Endodermal cell (in vitro differentiated cells): ENCODE measurements at regions not wholly inside any gene's neighbourhood (a gene's known extent, or its start where the extent isn't known, plus 50 kb on each side); places are given as distances from the start of the nearest gene placed in this dataset.

Experiments used
- DNase-seq: peaks from one replicate; pipeline ENCODE4 v3.0.0-alpha.2; 2017
- H3K27ac ChIP-seq: 2 replicates; pipeline ENCODE4 v1.5.1; 2013; ENCODE audit warnings: mild to moderate bottlenecking, low read depth, low read length, moderate library complexity
- H3K27me3 ChIP-seq: 2 replicates; pipeline ENCODE4 v1.6.1; 2013; ENCODE audit warnings: mild to moderate bottlenecking, low read length, moderate library complexity; ENCODE audit not compliant: insufficient read depth, control insufficient read depth, poor library complexity, severe bottlenecking
- H3K36me3 ChIP-seq: 2 replicates; pipeline ENCODE4 v1.7.0; 2013; ENCODE audit warnings: mild to moderate bottlenecking, low read length, moderate library complexity; ENCODE audit not compliant: control insufficient read depth, insufficient read depth
- H3K4me1 ChIP-seq: one replicate; pipeline ENCODE4 v1.7.0; 2013; ENCODE audit warnings: low read length; ENCODE audit not compliant: control insufficient read depth, insufficient read depth
- H3K4me3 ChIP-seq: 2 replicates; pipeline ENCODE4 v1.5.1; 2013; ENCODE audit warnings: mild to moderate bottlenecking, low read length, moderate library complexity
- H3K9ac ChIP-seq: 2 replicates; pipeline ENCODE4 v1.6.1; 2013; ENCODE audit warnings: mild to moderate bottlenecking, low read length, moderate library complexity; ENCODE audit not compliant: poor library complexity, severe bottlenecking; ENCODE audit errors: extremely low read depth
- H3K9me3 ChIP-seq: 2 replicates; pipeline ENCODE4 v1.6.1; 2013; ENCODE audit warnings: mild to moderate bottlenecking, low read length, moderate library complexity; ENCODE audit not compliant: control insufficient read depth
- H3K27ac Mint-ChIP-seq: 2 replicates; pipeline ENCODE4 v1.8.0; 2020; ENCODE audit warnings: mixed read lengths
- H3K27me3 Mint-ChIP-seq: 2 replicates; pipeline ENCODE4 v1.8.0; 2021; ENCODE audit warnings: mild to moderate bottlenecking, mixed read lengths; ENCODE audit not compliant: insufficient read depth
- H3K36me3 Mint-ChIP-seq: 2 replicates; pipeline ENCODE4 v1.8.0; 2020; ENCODE audit warnings: low read depth, mixed read lengths
- H3K4me1 Mint-ChIP-seq: 2 replicates; pipeline ENCODE4 v1.8.0; 2020; ENCODE audit warnings: mixed read lengths
- H3K4me3 Mint-ChIP-seq: 2 replicates; pipeline ENCODE4 v1.8.0; 2020; ENCODE audit warnings: mild to moderate bottlenecking, moderate library complexity, mixed read lengths
- H3K9me3 Mint-ChIP-seq: 2 replicates; pipeline ENCODE4 v1.8.0; 2020; ENCODE audit warnings: mild to moderate bottlenecking, mixed read lengths
- CTCF ChIP-seq: fragments of 200-600 bp; sonication (generic); conservative IDR thresholded peaks from 2 replicates; pipeline ENCODE4 v1.5.0; 2021; ENCODE audit warnings: antibody characterized with exemption, mild to moderate bottlenecking
- WGBS, 2 experiments: methylation state at CpG; one replicate each; pipeline versions ENCODE4 v1.1.5 to v1.1.7; 2013; ENCODE audit warnings: missing lambda C conversion rate in 2 of 2, mixed read lengths in 1 of 2; ENCODE audit not compliant: insufficient coverage in 1 of 2, insufficient read length in 1 of 2; 5-methylcytosine and 5-hydroxymethylcytosine counted together

GRCh38 chr1:103337779-103338178, 187.7 kb upstream of the RNPC3 start:
- Histone ChIP-seq H3K27me3 (no peaks in the 10 kb centered on the region), H3K9me3 (no peaks in the 10 kb centered on the region), H3K4me1 (no peaks in the 10 kb centered on the region), H3K9ac (no peak overlapping the region), H3K27ac (no peak overlapping the region), H3K36me3 (no peaks in the 10 kb centered on the region), H3K4me3 (no peak overlapping the region)
- 87 to 93% methylated on average over 3 to 4 of the region's 4 CpGs for WGBS, 2 experiments
- H3K9me3 Mint-ChIP-seq = no peaks in the 10 kb centered on the region
- no peaks in the 10 kb centered on the region for H3K36me3 Mint-ChIP-seq
- H3K4me1 Mint-ChIP-seq = no peaks in the 10 kb centered on the region
- H3K27me3 Mint-ChIP-seq = no peaks in the 10 kb centered on the region
- DNase-seq = no peak
- TF ChIP-seq CTCF = no peak
- H3K27ac Mint-ChIP-seq = no peak overlapping the region
- no peak overlapping the region for H3K4me3 Mint-ChIP-seq

- H3K27me3 ChIP-seq = no peaks in the 10 kb centered on the region
- no peaks in the 10 kb centered on the region for H3K9me3 Mint-ChIP-seq
- H3K4me3 Mint-ChIP-seq = no peak overlapping the region
- WGBS, 2 experiments = 88% methylated on average over 1 of the region's 1 CpG; no CpG with 5 or more reads in 1 of the 2 experiments
- H3K36me3 ChIP-seq = no peaks in the 10 kb centered on the region
- TF ChIP-seq CTCF = no peak
- no peaks in the 10 kb centered on the region for H3K9me3 ChIP-seq
- H3K27me3 Mint-ChIP-seq = no peaks in the 10 kb centered on the region
- H3K4me3 ChIP-seq = no peak overlapping the region
- no peaks in the 10 kb centered on the region for H3K36me3 Mint-ChIP-seq
- no peak overlapping the region for H3K27ac ChIP-seq
- H3K4me1 ChIP-seq = no peaks in the 10 kb centered on the region
- no peak for DNase-seq
- no peaks in the 10 kb centered on the region for H3K4me1 Mint-ChIP-seq
- no peak overlapping the region for H3K9ac ChIP-seq
- H3K27ac Mint-ChIP-seq = no peak overlapping the region
Observed at GRCh38 chr1:103336408-103336807, 189.1 kb upstream of the RNPC3 start.

GRCh38 chr1:103333141-103333540, 192.4 kb upstream of the RNPC3 start:
- no peak for TF ChIP-seq CTCF
- WGBS, 2 experiments = 99% methylated on average over 5 of the region's 5 CpGs; no CpG with 5 or more reads in 1 of the 2 experiments
- no peak overlapping the region for H3K4me3 Mint-ChIP-seq
- H3K27ac ChIP-seq = no peak overlapping the region
- H3K9me3 ChIP-seq = no peaks in the 10 kb centered on the region
- no peak overlapping the region for H3K4me3 ChIP-seq
- H3K4me1 ChIP-seq = no peaks in the 10 kb centered on the region
- H3K9ac ChIP-seq = no peak overlapping the region
- H3K27me3 ChIP-seq = no peaks in the 10 kb centered on the region
- H3K36me3 ChIP-seq = no peaks in the 10 kb centered on the region
- no peak for DNase-seq
- H3K4me1 Mint-ChIP-seq = no peaks in the 10 kb centered on the region
- no peaks in the 10 kb centered on the region for H3K9me3 Mint-ChIP-seq
- no peaks in the 10 kb centered on the region for H3K27me3 Mint-ChIP-seq
- no peak overlapping the region for H3K27ac Mint-ChIP-seq
- H3K36me3 Mint-ChIP-seq = no peaks in the 10 kb centered on the region
